ENCODE measurements at regions not wholly inside any gene's neighbourhood (a gene's known extent, or its start where the extent isn't known, plus 50 kb on each side); places are given as distances from the start of the nearest gene placed in this dataset.

DNA sequence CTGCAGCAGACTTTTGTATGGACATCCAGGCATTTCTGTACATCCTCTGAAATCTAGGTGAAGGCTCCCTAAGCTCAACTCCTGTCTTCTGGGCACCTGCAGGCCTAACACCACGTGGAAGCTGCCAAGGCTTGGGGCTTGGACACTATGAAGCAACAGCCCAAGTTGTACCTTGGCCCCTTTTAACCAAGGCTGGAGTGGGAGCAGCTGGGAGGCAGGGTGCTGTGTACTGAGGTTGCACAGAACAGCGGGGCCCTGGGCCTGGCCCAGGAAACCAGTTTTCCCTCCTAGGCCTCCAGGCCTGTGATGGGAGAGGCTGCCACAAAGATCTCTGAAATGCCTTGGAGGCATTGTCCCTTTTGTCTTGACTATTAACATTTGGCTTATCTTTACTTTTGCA, 214.4 kb upstream of the LRIG3 start:
- Histone ChIP-seq H3K4me1 (no peaks in the 10 kb centered on the region), H3K36me3 (no peaks in the 10 kb centered on the region), H3K27me3 (no peaks in the 10 kb centered on the region), H3K4me3 (ENCODE audit: low read depth, low read length) (no peak overlapping the region), H3K9me3 (no peaks in the 10 kb centered on the region)
- DNase-seq: no peak
- no peak for TF ChIP-seq CTCF (IDR thresholded peaks at IDR 0.05; ENCODE audit: low read depth, low read length)

DNA sequence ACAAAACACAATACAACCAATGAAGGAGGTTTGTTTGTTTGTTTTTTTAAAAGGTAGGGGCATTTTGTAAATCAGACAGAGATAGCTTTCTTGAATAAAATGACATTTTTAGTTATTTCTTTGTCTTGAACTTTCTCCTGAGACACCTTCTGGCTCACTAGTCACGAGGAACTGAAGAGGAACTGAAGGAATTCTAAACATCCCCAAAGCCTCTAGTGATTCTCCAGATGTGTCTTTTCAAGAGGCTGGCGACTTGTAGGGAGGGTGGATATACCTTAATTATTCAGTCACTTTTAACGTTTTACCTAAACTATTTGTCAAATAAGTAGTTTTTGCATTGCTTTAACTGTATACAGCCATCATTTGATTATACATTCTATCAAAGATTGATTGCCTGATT, 211.2 kb upstream of the LRIG3 start:
- no peak for DNase-seq
- no peak for TF ChIP-seq CTCF (IDR thresholded peaks at IDR 0.05; ENCODE audit: low read depth, low read length)
- H3K9me3 ChIP-seq: no peaks in the 10 kb centered on the region
- no peak overlapping the region for H3K4me3 ChIP-seq (ENCODE audit: low read depth, low read length)
- H3K27me3 ChIP-seq: no peaks in the 10 kb centered on the region
- H3K36me3 ChIP-seq: no peaks in the 10 kb centered on the region
- H3K4me1 ChIP-seq: no peaks in the 10 kb centered on the region

DNA sequence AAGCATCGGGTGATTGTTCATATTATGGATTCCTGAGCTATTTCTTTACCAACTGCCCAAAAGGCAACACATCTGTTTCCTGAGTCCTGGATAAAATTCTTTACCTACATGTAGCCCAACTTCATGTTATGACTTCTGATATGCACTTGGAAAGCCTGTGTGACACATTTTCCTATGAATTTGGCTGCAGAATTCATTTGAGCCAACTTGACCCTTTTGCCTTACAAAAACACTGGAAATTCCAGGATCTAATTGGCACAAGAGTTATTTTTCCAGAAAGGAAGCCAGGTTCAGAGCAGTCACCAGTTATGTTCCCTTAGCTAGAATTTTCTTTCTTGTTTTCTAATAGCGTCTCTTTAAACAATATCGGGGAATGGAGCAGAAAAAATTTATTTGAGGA, 202.5 kb upstream of the LRIG3 start:
- no peak for TF ChIP-seq CTCF (IDR thresholded peaks at IDR 0.05; ENCODE audit: low read depth, low read length)
- Histone ChIP-seq H3K4me1 (no peaks in the 10 kb centered on the region), H3K4me3 (ENCODE audit: low read depth, low read length) (no peak overlapping the region), H3K9me3 (no peaks in the 10 kb centered on the region), H3K36me3 (no peaks in the 10 kb centered on the region), H3K27me3 (no peaks in the 10 kb centered on the region)
- no peak for DNase-seq

GRCh38 chr12:59121451-59121850, 201.1 kb upstream of the LRIG3 start:
- H3K36me3 ChIP-seq: no peaks in the 10 kb centered on the region
- no peak overlapping the region for H3K4me3 ChIP-seq (ENCODE audit: low read depth, low read length)
- no peaks in the 10 kb centered on the region for H3K4me1 ChIP-seq
- no peak for TF ChIP-seq CTCF (IDR thresholded peaks at IDR 0.05; ENCODE audit: low read depth, low read length)
- no peaks in the 10 kb centered on the region for H3K27me3 ChIP-seq
- no peak for DNase-seq
- no peaks in the 10 kb centered on the region for H3K9me3 ChIP-seq

DNA sequence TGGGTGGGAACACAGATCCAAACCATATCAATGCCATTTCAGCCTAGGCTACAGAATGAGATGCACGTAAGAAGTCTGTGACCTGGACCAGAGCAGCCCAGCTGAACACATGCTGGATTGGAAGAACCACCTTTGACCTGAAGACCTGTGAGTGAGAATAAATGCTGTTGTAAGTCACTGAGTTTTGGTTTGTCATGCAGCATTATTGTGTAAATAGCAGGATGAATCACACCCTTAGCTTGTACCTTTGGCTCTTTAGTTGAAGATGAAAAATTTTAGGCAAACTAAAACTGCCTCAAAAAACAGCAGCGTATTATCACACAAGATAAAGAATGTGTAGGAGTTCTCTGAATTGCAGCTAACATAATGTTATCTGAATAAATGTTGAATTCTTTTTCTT, 199.4 kb upstream of the LRIG3 start:
- Histone ChIP-seq H3K27me3 (no peaks in the 10 kb centered on the region), H3K36me3 (no peaks in the 10 kb centered on the region), H3K4me3 (ENCODE audit: low read depth, low read length) (no peak overlapping the region), H3K4me1 (no peaks in the 10 kb centered on the region), H3K9me3 (no peaks in the 10 kb centered on the region)
- no peak for DNase-seq
- no peak for TF ChIP-seq CTCF (IDR thresholded peaks at IDR 0.05; ENCODE audit: low read depth, low read length)

- no peak for DNase-seq
- H3K4me3 ChIP-seq (ENCODE audit: low read depth, low read length): no peak overlapping the region
- no peaks in the 10 kb centered on the region for H3K9me3 ChIP-seq
- no peak for TF ChIP-seq CTCF (IDR thresholded peaks at IDR 0.05; ENCODE audit: low read depth, low read length)
- no peaks in the 10 kb centered on the region for H3K36me3 ChIP-seq
- H3K27me3 ChIP-seq: no peaks in the 10 kb centered on the region
- no peaks in the 10 kb centered on the region for H3K4me1 ChIP-seq
These were observed 198.1 kb upstream of the LRIG3 start for GRCh38 chr12:59118356-59118755.

All from BE2C (cell line).